ENCODE measurements at regions not wholly inside any gene's neighbourhood (a gene's known extent, or its start where the extent isn't known, plus 50 kb on each side); places are given as distances from the start of the nearest gene placed in this dataset.

GRCh38 chr4:138869631-138870030 is 145.9 kb upstream of the NOCT start:
- no peak for TF ChIP-seq CTCF (IDR thresholded peaks at IDR 0.05; ENCODE audit: unreplicated experiment)
- Mint-ChIP-seq H3K27ac (ENCODE audit: low read depth, unreplicated experiment) (no peak overlapping the region), H3K36me3 (ENCODE audit: insufficient read depth, unreplicated experiment) (no peaks in the 10 kb centered on the region), H3K4me3 (ENCODE audit: unreplicated experiment) (no peak overlapping the region), H3K9me3 (ENCODE audit: unreplicated experiment) (no peaks in the 10 kb centered on the region), H3K27me3 (ENCODE audit: insufficient read depth, unreplicated experiment) (no peaks in the 10 kb centered on the region), H3K4me1 (ENCODE audit: insufficient read depth, unreplicated experiment) (peaks cover 5% of the 10 kb centered on the region)
- intact Hi-C loops (cut with micrococcal nuclease): loop anchor here (2.0 to 5.0 kb wide), 3 partner anchors 293 to 1047 kb away; no protein-coding TSS in a partner anchor
- ChIA-PET CTCF (interaction anchor here (0.7 to 2.1 kb wide), 5 partner anchors 20 to 289 kb away, joined by 5 to 23 read pairs (median 5); no protein-coding TSS in a partner anchor), POLR2A (no interaction called here)
- no TSS peak for BruUV-seq (replicated peaks)
- DNase-seq (ENCODE audit: unreplicated experiment): no peak

GRCh38 chr4:138869165-138869564 is 146.4 kb upstream of the NOCT start:
- H3K27ac Mint-ChIP-seq (ENCODE audit: low read depth, unreplicated experiment): no peak overlapping the region
- POLR2A ChIA-PET: no interaction called here
- H3K27me3 Mint-ChIP-seq (ENCODE audit: insufficient read depth, unreplicated experiment): no peaks in the 10 kb centered on the region
- DNase-seq (ENCODE audit: unreplicated experiment): no peak
- intact Hi-C loops (cut with micrococcal nuclease): no loop called here
- no peak for TF ChIP-seq CTCF (IDR thresholded peaks at IDR 0.05; ENCODE audit: unreplicated experiment)
- peaks cover 5% of the 10 kb centered on the region for H3K4me1 Mint-ChIP-seq (ENCODE audit: insufficient read depth, unreplicated experiment)
- no peak overlapping the region for H3K4me3 Mint-ChIP-seq (ENCODE audit: unreplicated experiment)
- no peaks in the 10 kb centered on the region for H3K36me3 Mint-ChIP-seq (ENCODE audit: insufficient read depth, unreplicated experiment)
- CTCF ChIA-PET: interaction anchor here (0.7 kb wide), 2 partner anchors 20 to 164 kb away, joined by 5 read pairs; no protein-coding TSS in a partner anchor
- BruUV-seq (replicated peaks): no TSS peak
- H3K9me3 Mint-ChIP-seq (ENCODE audit: unreplicated experiment): no peaks in the 10 kb centered on the region

GRCh38 chr4:138868562-138868961 is 147.0 kb upstream of the NOCT start:
- ChIA-PET POLR2A (no interaction called here), CTCF (interaction anchor here (0.6 to 0.7 kb wide), 2 partner anchors 27 to 36 kb away, joined by 3 read pairs; no protein-coding TSS in a partner anchor)
- Mint-ChIP-seq H3K4me1 (ENCODE audit: insufficient read depth, unreplicated experiment) (peaks cover 5% of the 10 kb centered on the region), H3K27me3 (ENCODE audit: insufficient read depth, unreplicated experiment) (no peaks in the 10 kb centered on the region), H3K36me3 (ENCODE audit: insufficient read depth, unreplicated experiment) (no peaks in the 10 kb centered on the region), H3K4me3 (ENCODE audit: unreplicated experiment) (no peak overlapping the region), H3K27ac (ENCODE audit: low read depth, unreplicated experiment) (no peak overlapping the region), H3K9me3 (ENCODE audit: unreplicated experiment) (no peaks in the 10 kb centered on the region)
- no TSS peak for BruUV-seq (replicated peaks)
- TF ChIP-seq CTCF (IDR thresholded peaks at IDR 0.05; ENCODE audit: unreplicated experiment): no peak
- no peak for DNase-seq (ENCODE audit: unreplicated experiment)
- intact Hi-C loops (cut with micrococcal nuclease): no loop called here

- BruUV-seq (replicated peaks): no TSS peak
- TF ChIP-seq CTCF (IDR thresholded peaks at IDR 0.05; ENCODE audit: unreplicated experiment): no peak
- peaks cover 5% of the 10 kb centered on the region for H3K4me1 Mint-ChIP-seq (ENCODE audit: insufficient read depth, unreplicated experiment)
- POLR2A ChIA-PET: interaction anchor here (0.9 kb wide), 1 partner anchor 700 kb away, joined by 5 read pairs; no protein-coding TSS in a partner anchor
- H3K9me3 Mint-ChIP-seq (ENCODE audit: unreplicated experiment): no peaks in the 10 kb centered on the region
- no peaks in the 10 kb centered on the region for H3K27me3 Mint-ChIP-seq (ENCODE audit: insufficient read depth, unreplicated experiment)
- no peak overlapping the region for H3K27ac Mint-ChIP-seq (ENCODE audit: low read depth, unreplicated experiment)
- no peak for DNase-seq (ENCODE audit: unreplicated experiment)
- intact Hi-C loops (cut with micrococcal nuclease): no loop called here
- H3K36me3 Mint-ChIP-seq (ENCODE audit: insufficient read depth, unreplicated experiment): no peaks in the 10 kb centered on the region
- CTCF ChIA-PET: no interaction called here
- H3K4me3 Mint-ChIP-seq (ENCODE audit: unreplicated experiment): no peak overlapping the region
Measured at GRCh38 chr4:138867404-138867803, 148.2 kb upstream of the NOCT start.

Data from MCF 10A (cell line).